Natural killer cell treated with Interleukin-12 subunit alpha and Interleukin-12 subunit beta and Interleukin-15 and Interleukin-18, amount 100 ng/mL, for 72 hours (primary cell): ENCODE measurements at regions not wholly inside any gene's neighbourhood (a gene's known extent, or its start where the extent isn't known, plus 50 kb on each side); places are given as distances from the start of the nearest gene placed in this dataset.

Experiments used
- ATAC-seq, 2 donors: fragments of 150-1000 bp; cut with Tn5 transposase in 1 of 2; sonication (Bioruptor Pico), chemical (Tn5 transposase) in 1 of 2; 2 replicates each; pipeline ENCODE4 v1.10.0; 2021
- DNase-seq: peaks from one replicate; pipeline ENCODE4 v3.0.0; 2022; ENCODE audit warnings: low spot score
- H3K27ac Mint-ChIP-seq, 2 donors: 1 replicate in 1 of 2; 2 replicates in 1 of 2; pipeline ENCODE4 v1.8.0; 2022; ENCODE audit warnings: mixed read lengths in 2 of 2, mild to moderate bottlenecking in 1 of 2, moderate library complexity in 1 of 2
- H3K27me3 Mint-ChIP-seq, 2 donors: 1 replicate in 1 of 2; 2 replicates in 1 of 2; pipeline ENCODE4 v1.8.0; 2022; ENCODE audit warnings: mixed read lengths in 2 of 2
- H3K36me3 Mint-ChIP-seq: one replicate; pipeline ENCODE4 v1.8.0; 2022; ENCODE audit warnings: mixed read lengths
- H3K4me1 Mint-ChIP-seq, 2 donors: 1 replicate in 1 of 2; 2 replicates in 1 of 2; pipeline ENCODE4 v1.8.0; 2022; ENCODE audit warnings: low read depth in 2 of 2, mixed read lengths in 2 of 2, mild to moderate bottlenecking in 1 of 2
- H3K4me3 Mint-ChIP-seq: one replicate; pipeline ENCODE4 v1.8.0; 2022; ENCODE audit warnings: mixed read lengths
- H3K9me3 Mint-ChIP-seq: 2 replicates; pipeline ENCODE4 v1.8.0; 2022; ENCODE audit warnings: mixed read lengths

DNA sequence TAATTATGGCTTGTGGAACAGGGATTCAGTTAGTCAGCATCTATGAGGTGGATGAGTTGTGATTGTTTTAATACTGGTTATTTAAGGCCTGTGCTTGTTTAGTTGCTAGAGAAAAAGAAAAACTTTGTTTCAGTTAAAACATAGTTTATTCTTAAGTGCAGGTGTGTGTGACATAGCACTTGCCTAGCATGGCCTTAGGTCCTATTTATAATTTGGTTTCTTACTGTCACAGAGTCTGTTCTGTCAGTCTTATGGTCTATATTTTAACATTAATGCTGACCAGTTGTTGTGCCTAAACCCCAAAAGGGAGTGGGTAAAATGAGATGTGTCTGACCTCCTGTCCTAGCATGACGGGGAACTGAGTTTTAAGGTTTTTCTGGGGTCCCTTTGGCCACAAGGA is 486.3 kb downstream of the ZIC1 start:
- Mint-ChIP-seq H3K36me3 (no peaks in the 10 kb centered on the region), H3K4me1 (no peaks in the 10 kb centered on the region), H3K27me3 (no peaks in the 10 kb centered on the region), H3K9me3 (peaks cover 14% of the 10 kb centered on the region), H3K4me3 (no peak overlapping the region), H3K27ac (no peak overlapping the region)
- DNase-seq (no peak), ATAC-seq (no peak)

DNA sequence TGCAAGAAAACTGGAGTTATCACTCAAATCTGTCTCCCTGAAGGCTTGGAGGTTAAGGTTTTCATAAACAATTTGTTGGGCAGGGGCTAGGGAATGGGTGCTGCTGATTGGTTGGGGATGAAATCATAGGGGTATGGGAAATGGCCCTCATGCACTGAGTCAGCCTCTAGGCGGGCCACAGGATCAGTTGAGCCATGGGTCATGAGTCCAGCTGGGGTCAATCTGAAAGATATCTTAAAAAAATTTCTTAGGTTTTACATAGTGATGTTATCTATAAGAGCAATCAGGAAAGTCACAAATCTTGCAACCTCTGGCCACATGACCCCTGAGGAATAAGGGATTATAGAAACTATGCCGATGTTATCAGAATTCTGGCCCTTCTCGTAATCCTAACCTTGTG is 491.7 kb downstream of the ZIC1 start:
- Mint-ChIP-seq H3K36me3 (no peaks in the 10 kb centered on the region), H3K9me3 (peaks cover 6% of the 10 kb centered on the region), H3K4me3 (no peak overlapping the region), H3K27me3 (no peaks in the 10 kb centered on the region), H3K27ac (no peak overlapping the region), H3K4me1 (no peaks in the 10 kb centered on the region)
- no peak for ATAC-seq
- DNase-seq = no peak

DNA sequence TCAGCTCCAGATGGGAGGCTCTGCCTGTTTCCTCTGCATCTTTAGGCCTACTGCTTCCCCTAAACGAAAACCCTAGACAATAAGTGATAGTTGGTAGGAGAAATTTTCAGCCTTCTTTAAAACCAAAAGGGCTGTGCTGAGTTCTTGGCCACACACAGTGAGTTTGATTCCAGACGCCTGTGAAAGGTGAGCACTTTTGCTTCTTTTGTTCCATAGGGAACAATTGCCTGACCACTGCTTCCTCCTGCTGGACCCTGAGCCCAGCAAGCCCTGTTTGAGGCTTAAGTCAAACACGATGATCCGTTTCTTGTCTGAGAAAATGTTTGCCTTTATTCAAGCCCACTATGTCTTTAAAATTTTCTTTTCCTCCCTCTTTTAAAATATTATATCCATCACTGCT is 493.9 kb downstream of the ZIC1 start:
- ATAC-seq (no peak), DNase-seq (no peak)
- Mint-ChIP-seq H3K4me1 (no peaks in the 10 kb centered on the region), H3K27me3 (no peaks in the 10 kb centered on the region), H3K4me3 (no peak overlapping the region), H3K9me3 (peaks cover 3% of the 10 kb centered on the region), H3K36me3 (no peaks in the 10 kb centered on the region), H3K27ac (no peak overlapping the region)

DNA sequence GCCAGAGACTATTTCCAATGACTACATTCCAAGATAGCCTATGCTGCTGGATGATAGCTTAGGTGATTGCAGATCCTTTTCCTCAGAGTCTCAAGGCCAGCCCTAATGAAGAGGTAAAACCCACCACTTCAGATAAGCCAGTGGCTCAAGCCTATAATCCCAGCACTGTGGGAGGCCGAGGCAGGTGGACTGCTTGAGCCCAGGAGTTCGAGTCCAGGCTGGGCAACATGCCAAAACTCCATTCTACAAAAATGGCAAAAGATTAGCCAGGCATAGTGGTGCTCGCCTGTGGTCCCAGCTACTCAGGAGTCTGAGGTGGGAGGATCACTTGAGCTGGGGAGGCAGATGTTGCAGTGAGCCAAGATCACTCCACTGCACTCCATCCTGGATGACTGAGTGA is 495.3 kb downstream of the ZIC1 start:
- Mint-ChIP-seq H3K27ac (no peak overlapping the region), H3K9me3 (peaks cover 3% of the 10 kb centered on the region), H3K27me3 (no peaks in the 10 kb centered on the region), H3K4me1 (no peaks in the 10 kb centered on the region), H3K4me3 (no peak overlapping the region), H3K36me3 (no peaks in the 10 kb centered on the region)
- ATAC-seq (no peak), DNase-seq (no peak)

DNA sequence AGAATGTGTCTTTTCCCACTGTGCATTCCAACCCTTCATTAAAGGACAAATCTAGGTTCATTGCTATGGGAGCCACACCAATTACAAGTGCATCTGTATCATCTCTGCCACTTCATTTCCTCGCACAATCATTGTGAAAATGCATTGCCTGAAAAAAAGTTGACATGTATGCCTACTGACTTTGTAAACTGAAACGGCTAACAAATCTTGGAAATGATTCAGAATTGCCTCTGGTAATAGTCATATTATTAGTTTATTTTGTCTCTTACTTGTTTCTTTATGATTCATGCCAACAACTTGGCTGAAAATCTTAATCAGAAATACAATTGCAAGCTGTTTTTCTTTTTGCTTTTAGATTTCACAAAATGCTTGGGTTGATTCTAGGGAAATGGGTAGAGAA is 497.1 kb downstream of the ZIC1 start:
- no peak for DNase-seq
- Mint-ChIP-seq H3K4me1 (no peaks in the 10 kb centered on the region), H3K27ac (no peak overlapping the region), H3K27me3 (no peaks in the 10 kb centered on the region), H3K9me3 (peaks cover 6% of the 10 kb centered on the region), H3K4me3 (no peak overlapping the region), H3K36me3 (no peaks in the 10 kb centered on the region)
- no peak for ATAC-seq

DNA sequence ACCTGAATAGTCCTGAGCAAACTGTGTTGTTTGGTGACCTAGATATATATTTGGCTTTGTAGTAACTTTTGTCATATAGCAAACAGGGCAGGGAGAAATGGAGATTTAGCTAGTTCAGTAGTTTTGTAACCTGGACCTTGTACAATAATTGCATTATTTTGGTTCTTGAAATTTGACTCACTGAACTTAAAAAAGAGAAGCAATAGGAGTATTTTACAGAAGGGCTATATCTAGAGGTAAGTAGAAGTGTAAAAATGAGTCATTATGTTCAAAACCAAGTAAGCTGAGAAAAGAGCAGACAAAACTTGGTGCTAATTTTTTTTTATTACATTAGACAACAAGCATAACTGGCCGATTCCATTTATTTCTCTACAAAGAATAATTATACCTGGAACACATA is 505.4 kb downstream of the ZIC1 start:
- Mint-ChIP-seq H3K9me3 (peaks cover 10% of the 10 kb centered on the region), H3K4me3 (no peak overlapping the region), H3K27me3 (no peaks in the 10 kb centered on the region), H3K27ac (no peak overlapping the region), H3K4me1 (no peaks in the 10 kb centered on the region), H3K36me3 (peaks cover 4% of the 10 kb centered on the region)
- DNase-seq = no peak
- no peak for ATAC-seq

DNA sequence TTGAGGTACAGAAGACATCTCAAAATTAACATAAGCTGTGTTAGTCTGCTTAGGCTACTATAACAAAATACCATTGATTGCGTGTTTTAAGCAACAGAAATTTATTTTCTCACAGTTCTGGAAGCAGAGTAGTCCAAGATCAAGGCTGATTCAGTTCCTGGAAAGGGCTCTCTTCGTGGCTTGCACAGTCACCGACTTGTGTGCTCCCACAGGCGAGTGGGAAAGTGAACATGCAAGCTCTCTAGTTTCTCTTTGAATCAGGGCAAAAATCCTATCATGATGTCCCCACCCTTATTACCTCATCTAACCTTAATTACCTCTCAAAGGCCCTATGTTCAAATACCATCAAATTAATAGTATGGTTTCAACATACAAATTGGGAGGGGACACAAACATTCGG is 505.9 kb downstream of the ZIC1 start:
- peaks cover 10% of the 10 kb centered on the region for H3K9me3 Mint-ChIP-seq
- ATAC-seq = no peak
- H3K4me1 Mint-ChIP-seq = no peaks in the 10 kb centered on the region
- H3K36me3 Mint-ChIP-seq = peaks cover 4% of the 10 kb centered on the region
- H3K4me3 Mint-ChIP-seq = no peak overlapping the region
- H3K27me3 Mint-ChIP-seq = no peaks in the 10 kb centered on the region
- no peak for DNase-seq
- H3K27ac Mint-ChIP-seq = no peak overlapping the region

DNA sequence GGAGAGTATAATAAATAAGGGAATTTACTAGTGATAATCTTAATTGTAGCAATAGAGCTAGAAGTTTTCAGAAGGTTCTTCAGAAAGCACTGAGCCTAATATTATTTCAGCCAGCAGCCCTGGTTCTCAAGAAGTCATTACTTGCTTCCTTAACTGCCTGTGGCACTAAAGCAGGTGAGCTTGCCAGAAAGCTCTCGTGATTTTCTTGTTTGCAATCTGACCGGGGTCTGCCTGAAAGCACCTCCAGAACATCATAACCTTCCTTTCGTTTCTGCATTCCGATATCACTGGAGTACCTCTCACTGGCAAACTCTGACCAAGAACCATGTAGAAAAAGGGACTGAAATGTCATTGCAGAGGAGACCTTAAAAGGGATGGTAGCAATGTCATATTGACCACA is 510.3 kb downstream of the ZIC1 start:
- DNase-seq (no peak), ATAC-seq (no peak)
- Mint-ChIP-seq H3K4me3 (no peak overlapping the region), H3K36me3 (peaks cover 4% of the 10 kb centered on the region), H3K4me1 (no peaks in the 10 kb centered on the region), H3K27me3 (no peaks in the 10 kb centered on the region), H3K27ac (no peak overlapping the region), H3K9me3 (peaks cover 6% of the 10 kb centered on the region)

DNA sequence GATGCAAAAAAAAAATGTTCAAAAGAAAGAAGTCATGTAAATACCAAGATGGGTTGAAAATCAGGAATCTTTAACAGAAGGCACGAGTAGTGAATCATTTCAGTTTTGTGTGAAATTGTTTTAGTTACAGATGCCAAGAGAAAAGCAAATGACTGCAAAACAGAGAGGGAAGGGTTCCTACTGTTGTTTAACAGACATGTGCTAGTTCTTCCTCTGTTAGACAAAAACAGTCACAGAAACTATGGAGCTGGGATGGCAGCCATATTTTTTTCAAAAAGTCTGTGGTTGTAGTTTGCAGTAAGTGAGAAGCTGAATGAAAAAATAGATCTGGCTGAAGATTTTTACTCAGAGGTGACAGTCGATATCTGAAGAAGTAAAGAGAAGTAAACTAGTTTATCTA is 511.9 kb downstream of the ZIC1 start:
- Mint-ChIP-seq H3K36me3 (peaks cover 4% of the 10 kb centered on the region), H3K27me3 (no peaks in the 10 kb centered on the region), H3K4me1 (no peaks in the 10 kb centered on the region), H3K4me3 (no peak overlapping the region), H3K27ac (no peak overlapping the region), H3K9me3 (peaks cover 6% of the 10 kb centered on the region)
- DNase-seq (no peak), ATAC-seq (no peak)

DNA sequence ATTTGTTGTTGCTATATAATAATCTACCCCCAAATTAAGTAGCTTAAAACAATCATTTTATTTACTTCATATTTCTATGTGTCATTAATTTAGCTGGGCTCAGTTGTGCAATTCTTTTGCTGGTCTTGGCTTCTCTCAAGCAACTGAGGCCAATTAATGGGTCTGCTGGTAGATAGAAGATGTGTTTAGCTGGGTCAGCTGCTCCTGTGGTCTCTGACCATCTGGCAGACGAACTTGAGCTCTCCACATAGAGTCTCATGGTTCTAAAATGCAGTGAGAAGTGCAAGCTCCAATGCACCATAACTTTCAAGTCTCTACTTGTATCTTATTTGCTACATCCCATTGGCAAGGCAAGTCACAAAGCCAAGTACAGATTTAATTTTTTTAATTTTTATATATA is 515.6 kb downstream of the ZIC1 start:
- H3K4me1 Mint-ChIP-seq = no peaks in the 10 kb centered on the region
- no peak overlapping the region for H3K4me3 Mint-ChIP-seq

DNA sequence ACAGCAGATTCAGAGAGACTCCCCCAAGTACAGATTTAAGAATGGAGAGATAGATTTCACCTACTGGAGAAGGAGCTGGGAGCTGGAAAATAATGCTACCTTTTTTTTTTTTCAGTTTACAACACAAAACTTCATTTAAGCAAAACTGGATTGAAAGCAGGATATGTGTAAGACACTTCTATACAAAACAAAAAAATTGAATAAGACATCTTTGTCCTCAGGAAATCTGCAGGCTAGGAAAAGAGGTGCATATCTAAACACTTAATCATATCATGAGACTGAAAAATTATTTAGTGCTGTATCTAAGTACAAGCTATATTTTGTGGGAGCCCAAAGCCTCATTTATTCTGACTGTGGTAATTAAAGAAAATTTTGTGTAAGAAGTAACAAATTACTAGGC is 516.1 kb downstream of the ZIC1 start:
- H3K4me1 Mint-ChIP-seq = no peaks in the 10 kb centered on the region
- H3K27ac Mint-ChIP-seq = no peak overlapping the region
- H3K27me3 Mint-ChIP-seq = no peaks in the 10 kb centered on the region
- no peaks in the 10 kb centered on the region for H3K36me3 Mint-ChIP-seq
- DNase-seq (no peak), ATAC-seq (no peak)
- peaks cover 4% of the 10 kb centered on the region for H3K9me3 Mint-ChIP-seq
- no peak overlapping the region for H3K4me3 Mint-ChIP-seq

More for the DNA sequence above, 515.6 kb downstream of the ZIC1 start:
- no peak overlapping the region for H3K27ac Mint-ChIP-seq
- no peaks in the 10 kb centered on the region for H3K27me3 Mint-ChIP-seq
- no peak for ATAC-seq
- DNase-seq = no peak
- H3K36me3 Mint-ChIP-seq = no peaks in the 10 kb centered on the region
- H3K9me3 Mint-ChIP-seq = peaks cover 1% of the 10 kb centered on the region

DNA sequence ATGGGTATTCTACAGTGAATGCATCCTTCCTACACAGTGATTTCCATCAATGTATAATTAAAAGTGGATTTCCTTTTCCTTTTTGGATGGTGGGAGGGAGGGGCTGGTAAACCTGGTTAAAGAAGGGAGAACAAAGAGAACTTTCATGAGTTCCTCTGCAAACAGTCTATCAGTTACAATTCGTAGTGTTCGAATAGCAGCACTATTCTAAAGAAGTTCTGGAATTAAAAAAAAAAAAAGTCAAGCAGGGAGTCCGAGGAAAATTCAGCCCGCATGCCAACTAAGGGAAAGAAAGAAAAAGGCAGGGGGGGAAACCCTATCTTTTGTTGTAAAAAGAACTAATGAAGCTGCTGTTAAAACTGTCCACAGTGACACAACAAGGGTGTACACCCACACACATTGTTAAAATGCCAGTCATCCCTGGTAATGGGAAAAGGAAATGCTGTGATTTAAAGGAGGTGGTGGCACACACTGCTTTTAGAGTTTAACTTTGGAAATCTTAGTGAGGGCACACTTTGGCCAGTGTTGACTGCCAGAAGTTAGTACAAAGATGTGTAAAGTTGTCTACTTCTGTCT is 521.2 kb downstream of the ZIC1 start:
- H3K27ac Mint-ChIP-seq = no peak overlapping the region
- ATAC-seq (no peak), DNase-seq (no peak)
- H3K4me1 Mint-ChIP-seq = no peaks in the 10 kb centered on the region
- no peaks in the 10 kb centered on the region for H3K36me3 Mint-ChIP-seq
- H3K9me3 Mint-ChIP-seq = peaks cover 4% of the 10 kb centered on the region
- H3K4me3 Mint-ChIP-seq = no peak overlapping the region
- no peaks in the 10 kb centered on the region for H3K27me3 Mint-ChIP-seq

DNA sequence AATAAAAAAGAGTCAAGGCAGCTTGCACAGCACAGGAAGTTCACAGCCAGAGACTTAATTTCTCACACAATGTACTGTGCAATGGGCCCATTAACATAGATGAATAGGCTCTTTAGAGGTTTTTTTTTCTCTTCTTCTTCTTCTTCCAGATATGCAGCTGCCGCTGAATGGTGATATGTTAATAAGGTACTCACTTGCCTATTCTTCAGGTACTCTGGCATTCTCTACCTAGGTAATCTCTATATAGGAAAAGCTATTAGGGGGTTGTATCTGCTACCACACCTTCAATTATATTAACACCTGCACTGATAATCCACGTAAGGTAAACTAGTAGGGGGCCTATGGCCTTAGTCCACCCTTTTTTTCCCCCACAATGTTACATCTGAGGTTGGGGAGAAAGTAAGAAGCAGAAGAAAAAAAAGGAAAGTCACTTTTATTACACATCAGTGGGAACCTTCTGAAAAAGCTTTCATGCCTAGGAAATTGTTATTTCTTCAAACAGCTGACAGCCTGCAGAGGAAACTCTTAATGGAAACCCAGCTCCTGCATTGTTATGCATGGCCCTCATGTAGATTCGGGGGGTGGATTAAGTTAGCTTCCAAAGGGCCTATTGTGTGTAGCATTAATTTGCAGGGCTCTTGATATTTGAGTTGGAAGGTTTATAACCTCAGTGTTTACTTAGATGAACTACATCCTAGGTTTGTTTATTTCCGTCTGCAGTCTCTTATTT is 525.5 kb downstream of the ZIC1 start:
- H3K9me3 Mint-ChIP-seq = peaks cover 4% of the 10 kb centered on the region

DNA sequence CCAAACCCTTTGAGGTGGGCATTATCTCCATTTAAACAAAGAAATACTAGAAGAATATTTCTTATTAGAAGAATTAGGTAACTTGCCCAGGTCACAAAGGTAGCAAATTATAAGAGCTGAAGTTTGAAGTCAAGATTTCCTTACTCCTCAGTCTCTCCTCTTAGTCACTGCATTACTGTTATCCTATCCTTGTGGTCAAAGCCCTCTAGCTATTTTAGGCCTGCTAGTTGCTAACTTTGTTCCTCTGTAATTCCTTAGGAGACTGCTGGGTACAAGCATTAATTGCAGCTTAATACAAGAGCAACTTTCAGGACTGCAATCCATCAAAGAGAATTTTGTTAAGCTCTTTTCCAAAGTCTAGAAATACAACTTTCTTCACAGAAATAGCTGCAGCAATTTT is 528.2 kb downstream of the ZIC1 start:
- H3K4me3 Mint-ChIP-seq = no peak overlapping the region
- DNase-seq (no peak), ATAC-seq (no peak)
- H3K36me3 Mint-ChIP-seq = no peaks in the 10 kb centered on the region
- no peaks in the 10 kb centered on the region for H3K27me3 Mint-ChIP-seq
- peaks cover 3% of the 10 kb centered on the region for H3K9me3 Mint-ChIP-seq
- H3K4me1 Mint-ChIP-seq = no peaks in the 10 kb centered on the region
- H3K27ac Mint-ChIP-seq = no peak overlapping the region

More for the DNA sequence above, 525.5 kb downstream of the ZIC1 start:
- H3K27ac Mint-ChIP-seq = no peak overlapping the region
- no peaks in the 10 kb centered on the region for H3K36me3 Mint-ChIP-seq
- DNase-seq (no peak), ATAC-seq (no peak)
- no peak overlapping the region for H3K4me3 Mint-ChIP-seq
- H3K27me3 Mint-ChIP-seq = no peaks in the 10 kb centered on the region
- H3K4me1 Mint-ChIP-seq = no peaks in the 10 kb centered on the region

DNA sequence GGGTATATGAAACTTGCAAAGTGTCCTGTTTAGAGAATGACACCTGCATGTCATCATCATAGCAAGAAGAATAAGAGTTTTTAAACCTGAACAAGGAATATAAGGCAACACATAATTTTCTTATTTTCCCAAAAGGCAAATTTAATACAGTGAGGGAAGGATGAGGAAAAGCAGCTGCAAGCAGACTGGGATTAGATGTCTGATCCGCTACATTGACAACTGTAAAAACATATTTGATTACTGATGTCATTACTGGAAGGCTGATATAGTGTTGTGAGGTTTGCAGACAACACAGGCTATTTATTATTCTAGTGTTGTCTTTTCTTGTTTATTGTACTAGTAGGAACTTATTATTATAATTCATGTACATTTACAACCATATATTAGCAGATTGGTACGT is 528.7 kb downstream of the ZIC1 start:
- H3K4me3 Mint-ChIP-seq = no peak overlapping the region
- no peaks in the 10 kb centered on the region for H3K27me3 Mint-ChIP-seq
- no peak overlapping the region for H3K27ac Mint-ChIP-seq
- no peaks in the 10 kb centered on the region for H3K4me1 Mint-ChIP-seq
- no peaks in the 10 kb centered on the region for H3K36me3 Mint-ChIP-seq
- peaks cover 3% of the 10 kb centered on the region for H3K9me3 Mint-ChIP-seq
- no peak for ATAC-seq
- no peak for DNase-seq
